ENCODE measurements at regions not wholly inside any gene's neighbourhood (a gene's known extent, or its start where the extent isn't known, plus 50 kb on each side); places are given as distances from the start of the nearest gene placed in this dataset.
"Not testable (repeated sequence)": the region's sequence is repeated elsewhere in the genome, so short reads cannot be mapped to it uniquely, and the experiment has no call there.

GRCh38 chr3:159748425-159748824 lies 240.2 kb upstream of the IL12A start:
- ATAC-seq (no peak), DNase-seq (no peak)
- peaks cover 0 to 8% (median 2%) of the 10 kb centered on the region in 11 donors for H3K9me3 Mint-ChIP-seq
- intact Hi-C loops (cut with micrococcal nuclease): no loop called here
- no peaks in the 10 kb centered on the region for H3K9me3 ChIP-seq (ENCODE audit: control insufficient read depth in 2 of 3, low read length in 3 of 3)
- peaks cover 0 to 4% (median 0%) of the 10 kb centered on the region in 5 donors for H3K27me3 Mint-ChIP-seq
- CTCF ChIA-PET: no interaction called here
- POLR2A ChIA-PET: interaction anchor here (0.6 kb wide), 1 partner anchor 77 kb away, joined by 4 read pairs; no protein-coding TSS in a partner anchor
- H3K27me3 ChIP-seq (ENCODE audit: control insufficient read depth in 2 of 2, insufficient read depth in 2 of 2, low read length in 2 of 2): no peaks in the 10 kb centered on the region
- no peaks in the 10 kb centered on the region for H3K4me1 ChIP-seq (ENCODE audit: control insufficient read depth in 2 of 2, insufficient read depth in 2 of 2, low read length in 2 of 2)
- no peak overlapping the region for H3K4me3 ChIP-seq (ENCODE audit: low read length)
- no peaks in the 10 kb centered on the region for H3K36me3 ChIP-seq (ENCODE audit: control insufficient read depth in 2 of 3, insufficient read depth in 3 of 3, low read length in 3 of 3)
- H3K27ac Mint-ChIP-seq: no peak overlapping the region
- H3K36me3 Mint-ChIP-seq: no peaks in the 10 kb centered on the region
- H3K4me3 Mint-ChIP-seq: no peak overlapping the region
- H3K4me1 Mint-ChIP-seq: no peaks in the 10 kb centered on the region
- no peak overlapping the region for H3K27ac ChIP-seq (ENCODE audit: low read depth, low read length)

DNA sequence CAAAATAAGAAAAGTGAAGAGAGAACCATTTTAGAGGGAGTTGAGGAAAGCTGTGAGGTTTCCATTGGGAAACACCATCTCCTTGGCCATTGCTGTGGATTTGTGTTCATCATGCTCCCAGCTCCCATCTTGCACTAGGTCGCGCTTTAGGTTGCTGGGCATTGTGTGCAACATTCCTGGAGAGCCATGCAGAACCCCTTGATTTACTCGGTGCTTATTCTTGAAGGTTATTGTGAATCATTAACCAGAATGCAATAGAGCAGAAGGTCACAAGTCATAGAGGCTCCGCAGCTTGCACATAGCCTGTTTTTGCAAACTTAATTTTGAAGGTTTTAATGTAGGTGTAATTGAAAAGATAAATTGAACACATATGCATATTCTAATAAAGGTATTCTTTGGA lies 239.2 kb upstream of the IL12A start:
- peaks cover 0 to 11% (median 5%) of the 10 kb centered on the region in 11 donors for H3K9me3 Mint-ChIP-seq
- no peaks in the 10 kb centered on the region for H3K36me3 Mint-ChIP-seq
- Histone ChIP-seq H3K9me3 (ENCODE audit: control insufficient read depth in 2 of 3, low read length in 3 of 3) (no peaks in the 10 kb centered on the region), H3K4me1 (ENCODE audit: control insufficient read depth in 2 of 2, insufficient read depth in 2 of 2, low read length in 2 of 2) (no peaks in the 10 kb centered on the region), H3K27ac (ENCODE audit: low read depth, low read length) (no peak overlapping the region), H3K27me3 (ENCODE audit: control insufficient read depth in 2 of 2, insufficient read depth in 2 of 2, low read length in 2 of 2) (no peaks in the 10 kb centered on the region), H3K4me3 (ENCODE audit: low read length) (no peak overlapping the region), H3K36me3 (ENCODE audit: control insufficient read depth in 2 of 3, insufficient read depth in 3 of 3, low read length in 3 of 3) (no peaks in the 10 kb centered on the region)
- H3K4me1 Mint-ChIP-seq: no peaks in the 10 kb centered on the region
- POLR2A ChIA-PET: no interaction called here
- no peak for DNase-seq
- H3K27me3 Mint-ChIP-seq: peaks cover 0 to 5% (median under 1%) of the 10 kb centered on the region in 5 donors
- CTCF ChIA-PET: no interaction called here
- no peak for ATAC-seq
- H3K4me3 Mint-ChIP-seq: no peak overlapping the region
- intact Hi-C loops (cut with micrococcal nuclease): no loop called here
- H3K27ac Mint-ChIP-seq: no peak overlapping the region

GRCh38 chr3:159751146-159751545 lies 237.5 kb upstream of the IL12A start:
- DNase-seq (no peak), ATAC-seq (no peak)
- H3K27me3 ChIP-seq (ENCODE audit: control insufficient read depth in 2 of 2, insufficient read depth in 2 of 2, low read length in 2 of 2): no peaks in the 10 kb centered on the region
- POLR2A ChIA-PET: no interaction called here
- Mint-ChIP-seq H3K27me3 (peaks cover 0 to 5% (median 2%) of the 10 kb centered on the region in 5 donors), H3K4me1 (no peaks in the 10 kb centered on the region), H3K9me3 (peaks cover 0 to 18% (median 6%) of the 10 kb centered on the region in 11 donors), H3K4me3 (no peak overlapping the region), H3K27ac (no peak overlapping the region), H3K36me3 (no peaks in the 10 kb centered on the region)
- H3K9me3 ChIP-seq (ENCODE audit: control insufficient read depth in 2 of 3, low read length in 3 of 3): no peaks in the 10 kb centered on the region
- H3K27ac ChIP-seq (ENCODE audit: low read depth, low read length): no peak overlapping the region
- H3K36me3 ChIP-seq (ENCODE audit: control insufficient read depth in 2 of 3, insufficient read depth in 3 of 3, low read length in 3 of 3): no peaks in the 10 kb centered on the region
- no peaks in the 10 kb centered on the region for H3K4me1 ChIP-seq (ENCODE audit: control insufficient read depth in 2 of 2, insufficient read depth in 2 of 2, low read length in 2 of 2)
- H3K4me3 ChIP-seq (ENCODE audit: low read length): no peak overlapping the region
- CTCF ChIA-PET: no interaction called here
- intact Hi-C loops (cut with micrococcal nuclease): no loop called here

- no peaks in the 10 kb centered on the region for H3K27me3 ChIP-seq (ENCODE audit: control insufficient read depth in 2 of 2, insufficient read depth in 2 of 2, low read length in 2 of 2)
- intact Hi-C loops (cut with micrococcal nuclease): no loop called here
- peaks cover 0 to 22% (median 6%) of the 10 kb centered on the region in 11 donors for H3K9me3 Mint-ChIP-seq
- H3K36me3 ChIP-seq (ENCODE audit: control insufficient read depth in 2 of 3, insufficient read depth in 3 of 3, low read length in 3 of 3): no peaks in the 10 kb centered on the region
- peaks cover 0 to 5% (median 0%) of the 10 kb centered on the region in 5 donors for H3K27me3 Mint-ChIP-seq
- no peak for DNase-seq
- no peak overlapping the region for H3K4me3 Mint-ChIP-seq
- H3K4me1 Mint-ChIP-seq: no peaks in the 10 kb centered on the region
- no peaks in the 10 kb centered on the region for H3K4me1 ChIP-seq (ENCODE audit: control insufficient read depth in 2 of 2, insufficient read depth in 2 of 2, low read length in 2 of 2)
- no peaks in the 10 kb centered on the region for H3K36me3 Mint-ChIP-seq
- ChIA-PET POLR2A (no interaction called here), CTCF (no interaction called here)
- no peak for ATAC-seq
- no peak overlapping the region for H3K27ac ChIP-seq (ENCODE audit: low read depth, low read length)
- H3K4me3 ChIP-seq (ENCODE audit: low read length): no peak overlapping the region
- no peak overlapping the region for H3K27ac Mint-ChIP-seq
- H3K9me3 ChIP-seq (ENCODE audit: control insufficient read depth in 2 of 3, low read length in 3 of 3): no peaks in the 10 kb centered on the region
Measured at GRCh38 chr3:159751752-159752151, 236.9 kb upstream of the IL12A start.

GRCh38 chr3:159756279-159757207 lies 232.1 kb upstream of the IL12A start:
- H3K4me3 Mint-ChIP-seq; POLR2A ChIA-PET; H3K4me3 ChIP-seq (ENCODE audit: low read length); H3K36me3 ChIP-seq (ENCODE audit: control insufficient read depth in 2 of 3, insufficient read depth in 3 of 3, low read length in 3 of 3); H3K27ac Mint-ChIP-seq; H3K4me1 ChIP-seq (ENCODE audit: control insufficient read depth in 2 of 2, insufficient read depth in 2 of 2, low read length in 2 of 2); DNase-seq; intact Hi-C loops (cut with micrococcal nuclease); H3K27me3 ChIP-seq (ENCODE audit: control insufficient read depth in 2 of 2, insufficient read depth in 2 of 2, low read length in 2 of 2); H3K36me3 Mint-ChIP-seq; CTCF ChIA-PET; ATAC-seq; H3K4me1 Mint-ChIP-seq; H3K27ac ChIP-seq (ENCODE audit: low read depth, low read length); H3K9me3 ChIP-seq (ENCODE audit: control insufficient read depth in 2 of 3, low read length in 3 of 3): not testable (repeated sequence)
- Mint-ChIP-seq H3K27me3 (peaks cover 8 to 20% (median 14%) of the 10 kb centered on the region in 5 donors), H3K9me3 (peaks cover 0 to 29% (median 11%) of the 10 kb centered on the region in 11 donors)

- Mint-ChIP-seq H3K9me3 (peaks cover 0 to 29% (median 11%) of the 10 kb centered on the region in 11 donors), H3K4me3 (no peak overlapping the region), H3K27ac (no peak overlapping the region), H3K4me1 (peaks cover 0 to 1% (median 0%) of the 10 kb centered on the region in 7 donors), H3K36me3 (peaks cover 0 to 3% (median 0%) of the 10 kb centered on the region in 5 donors), H3K27me3 (peaks cover 17 to 30% (median 24%) of the 10 kb centered on the region in 5 donors)
- Histone ChIP-seq H3K27me3 (ENCODE audit: control insufficient read depth in 2 of 2, insufficient read depth in 2 of 2, low read length in 2 of 2) (no peaks in the 10 kb centered on the region), H3K27ac (ENCODE audit: low read depth, low read length) (no peak overlapping the region), H3K9me3 (ENCODE audit: control insufficient read depth in 2 of 3, low read length in 3 of 3) (no peaks in the 10 kb centered on the region), H3K4me3 (ENCODE audit: low read length) (no peak overlapping the region), H3K36me3 (ENCODE audit: control insufficient read depth in 2 of 3, insufficient read depth in 3 of 3, low read length in 3 of 3) (no peaks in the 10 kb centered on the region), H3K4me1 (ENCODE audit: control insufficient read depth in 2 of 2, insufficient read depth in 2 of 2, low read length in 2 of 2) (no peaks in the 10 kb centered on the region)
- no peak for ATAC-seq
- ChIA-PET POLR2A (interaction anchor here (0.6 kb wide), 1 partner anchor 188 kb away, joined by 5 read pairs; no protein-coding TSS in a partner anchor), CTCF (no interaction called here)
- intact Hi-C loops (cut with micrococcal nuclease): no loop called here
- DNase-seq: no peak
Measured at GRCh38 chr3:159757341-159758060, 231.1 kb upstream of the IL12A start.
